PFSK-1 (cell line): ENCODE measurements at regions not wholly inside any gene's neighbourhood (a gene's known extent, or its start where the extent isn't known, plus 50 kb on each side); places are given as distances from the start of the nearest gene placed in this dataset.

Experiments
- POLR2AphosphoS5 ChIP-seq: IDR thresholded peaks from 2 replicates; pipeline ENCODE4 v1.6.1; 2012; ENCODE audit warnings: low read depth, mild to moderate bottlenecking, control low read depth, low read length, moderate library complexity
- SIN3A ChIP-seq: IDR thresholded peaks from 2 replicates; pipeline ENCODE4 v1.6.1; 2012; ENCODE audit warnings: mild to moderate bottlenecking, low read length, moderate library complexity, borderline replicate concordance; ENCODE audit not compliant: insufficient read depth
- TAF1 ChIP-seq: IDR thresholded peaks from 2 replicates; pipeline ENCODE4 v1.6.1; 2012; ENCODE audit warnings: low read length, control low read depth, borderline replicate concordance; ENCODE audit not compliant: insufficient read depth
- TF ChIP-seq, protein P1 (sequence below), 2 experiments: IDR thresholded peaks; 2 replicates each; pipeline versions ENCODE4 v1.6.1 to v1.8.0; 2011 to 2012; ENCODE audit warnings: low read depth in 2 of 2, low read length in 2 of 2, control low read depth in 1 of 2, inconsistent platforms in 1 of 2, mild to moderate bottlenecking in 1 of 2, moderate library complexity in 1 of 2; ENCODE audit not compliant: insufficient read depth in 1 of 2

DNA sequence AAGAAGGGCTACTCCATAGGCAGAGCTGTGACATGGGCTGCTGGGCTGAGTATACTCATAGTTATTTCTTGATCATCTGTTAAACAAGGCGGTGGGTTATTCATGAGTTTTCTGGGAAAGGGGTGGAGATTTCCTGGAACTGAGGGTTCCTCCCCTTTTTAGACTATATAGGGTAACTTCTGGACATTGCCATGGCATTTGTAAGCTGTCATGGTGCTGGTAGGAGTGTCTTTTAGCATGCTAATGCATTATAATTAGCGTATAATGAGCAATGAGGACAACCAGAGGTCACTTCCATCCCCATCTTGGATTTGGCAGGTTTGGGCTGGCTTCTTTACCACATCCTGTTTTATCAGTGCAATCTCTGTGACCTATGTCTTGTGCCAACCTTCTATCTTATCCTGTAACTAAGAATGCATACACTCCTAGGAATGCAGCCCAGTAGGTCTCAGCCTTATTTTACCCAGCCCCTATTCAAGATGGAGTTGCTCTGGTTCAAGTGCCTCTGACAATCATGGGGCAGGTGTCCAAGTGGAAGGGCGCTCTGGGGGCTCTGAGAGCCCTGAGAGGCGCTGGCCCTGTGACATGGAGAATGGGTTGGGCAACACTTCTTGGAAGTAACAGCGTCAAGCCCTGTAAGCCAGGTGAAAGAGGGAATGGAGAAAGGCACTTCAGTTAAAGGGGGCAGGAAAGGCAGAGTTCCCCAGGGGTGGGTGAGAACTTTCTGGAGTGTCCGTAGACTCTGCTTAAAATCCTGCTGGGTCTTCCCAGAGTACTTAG is 354.2 kb upstream of the SULF2 start:
- TF ChIP-seq SIN3A (no peak), TAF1 (no peak), POLR2AphosphoS5 (no peak)
- TF ChIP-seq, protein P1, sequence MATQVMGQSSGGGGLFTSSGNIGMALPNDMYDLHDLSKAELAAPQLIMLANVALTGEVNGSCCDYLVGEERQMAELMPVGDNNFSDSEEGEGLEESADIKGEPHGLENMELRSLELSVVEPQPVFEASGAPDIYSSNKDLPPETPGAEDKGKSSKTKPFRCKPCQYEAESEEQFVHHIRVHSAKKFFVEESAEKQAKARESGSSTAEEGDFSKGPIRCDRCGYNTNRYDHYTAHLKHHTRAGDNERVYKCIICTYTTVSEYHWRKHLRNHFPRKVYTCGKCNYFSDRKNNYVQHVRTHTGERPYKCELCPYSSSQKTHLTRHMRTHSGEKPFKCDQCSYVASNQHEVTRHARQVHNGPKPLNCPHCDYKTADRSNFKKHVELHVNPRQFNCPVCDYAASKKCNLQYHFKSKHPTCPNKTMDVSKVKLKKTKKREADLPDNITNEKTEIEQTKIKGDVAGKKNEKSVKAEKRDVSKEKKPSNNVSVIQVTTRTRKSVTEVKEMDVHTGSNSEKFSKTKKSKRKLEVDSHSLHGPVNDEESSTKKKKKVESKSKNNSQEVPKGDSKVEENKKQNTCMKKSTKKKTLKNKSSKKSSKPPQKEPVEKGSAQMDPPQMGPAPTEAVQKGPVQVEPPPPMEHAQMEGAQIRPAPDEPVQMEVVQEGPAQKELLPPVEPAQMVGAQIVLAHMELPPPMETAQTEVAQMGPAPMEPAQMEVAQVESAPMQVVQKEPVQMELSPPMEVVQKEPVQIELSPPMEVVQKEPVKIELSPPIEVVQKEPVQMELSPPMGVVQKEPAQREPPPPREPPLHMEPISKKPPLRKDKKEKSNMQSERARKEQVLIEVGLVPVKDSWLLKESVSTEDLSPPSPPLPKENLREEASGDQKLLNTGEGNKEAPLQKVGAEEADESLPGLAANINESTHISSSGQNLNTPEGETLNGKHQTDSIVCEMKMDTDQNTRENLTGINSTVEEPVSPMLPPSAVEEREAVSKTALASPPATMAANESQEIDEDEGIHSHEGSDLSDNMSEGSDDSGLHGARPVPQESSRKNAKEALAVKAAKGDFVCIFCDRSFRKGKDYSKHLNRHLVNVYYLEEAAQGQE (IDR thresholded peaks at IDR 0.05; ENCODE audit: insufficient read depth in 1 of 2, low read depth in 2 of 2, low read length in 2 of 2), result no peak
